ENCODE measurements at regions not wholly inside any gene's neighbourhood (a gene's known extent, or its start where the extent isn't known, plus 50 kb on each side); places are given as distances from the start of the nearest gene placed in this dataset.

DNA sequence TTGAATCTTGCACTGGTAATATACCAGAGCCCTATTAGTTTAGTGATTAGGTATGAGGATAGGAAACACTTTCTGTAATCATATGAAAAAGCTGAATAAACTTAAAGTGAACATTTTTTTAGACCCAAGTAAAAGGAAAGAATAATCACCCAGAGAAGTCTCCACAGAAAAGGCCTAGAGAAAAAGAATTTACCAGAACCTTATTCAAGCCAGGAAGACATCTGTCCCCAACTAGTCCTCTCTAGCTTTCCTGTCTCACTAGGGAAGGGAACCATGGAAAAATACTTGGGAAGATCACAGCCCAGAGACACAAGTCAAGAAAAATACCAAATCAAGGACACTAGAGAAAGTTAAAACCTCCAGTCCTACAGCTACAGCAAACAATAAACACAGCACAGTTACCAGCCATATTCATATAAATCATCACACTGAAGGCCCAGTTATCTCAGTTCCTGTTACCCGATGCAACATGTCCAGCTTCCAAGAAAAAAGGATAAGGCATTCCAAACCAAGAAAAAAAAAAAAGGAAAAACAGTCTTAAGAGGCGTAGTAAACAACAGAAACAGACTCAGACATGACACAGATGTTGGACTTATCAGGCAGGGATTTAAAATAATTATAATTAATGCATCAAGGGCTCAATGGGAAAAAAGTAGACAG, 461.5 kb downstream of the IRS1 start:
- TF ChIP-seq ZNF331 (CRISPR knock-in tag; IDR thresholded peaks at IDR 0.05; ENCODE audit: low read depth) (no peak), CREB1 (CRISPR knock-in tag; IDR thresholded peaks at IDR 0.05; ENCODE audit: low read depth) (no peak), STAT1 (IDR thresholded peaks at IDR 0.05; ENCODE audit: unreplicated experiment) (no peak), EZH2 (IDR thresholded peaks at IDR 0.05; ENCODE audit: low read depth, unreplicated experiment) (no peak)
- TF ChIP-seq, protein P1, sequence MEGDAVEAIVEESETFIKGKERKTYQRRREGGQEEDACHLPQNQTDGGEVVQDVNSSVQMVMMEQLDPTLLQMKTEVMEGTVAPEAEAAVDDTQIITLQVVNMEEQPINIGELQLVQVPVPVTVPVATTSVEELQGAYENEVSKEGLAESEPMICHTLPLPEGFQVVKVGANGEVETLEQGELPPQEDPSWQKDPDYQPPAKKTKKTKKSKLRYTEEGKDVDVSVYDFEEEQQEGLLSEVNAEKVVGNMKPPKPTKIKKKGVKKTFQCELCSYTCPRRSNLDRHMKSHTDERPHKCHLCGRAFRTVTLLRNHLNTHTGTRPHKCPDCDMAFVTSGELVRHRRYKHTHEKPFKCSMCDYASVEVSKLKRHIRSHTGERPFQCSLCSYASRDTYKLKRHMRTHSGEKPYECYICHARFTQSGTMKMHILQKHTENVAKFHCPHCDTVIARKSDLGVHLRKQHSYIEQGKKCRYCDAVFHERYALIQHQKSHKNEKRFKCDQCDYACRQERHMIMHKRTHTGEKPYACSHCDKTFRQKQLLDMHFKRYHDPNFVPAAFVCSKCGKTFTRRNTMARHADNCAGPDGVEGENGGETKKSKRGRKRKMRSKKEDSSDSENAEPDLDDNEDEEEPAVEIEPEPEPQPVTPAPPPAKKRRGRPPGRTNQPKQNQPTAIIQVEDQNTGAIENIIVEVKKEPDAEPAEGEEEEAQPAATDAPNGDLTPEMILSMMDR (conservative IDR thresholded peaks at IDR 0.05; ENCODE audit: low read depth in 2 of 2): no peak

DNA sequence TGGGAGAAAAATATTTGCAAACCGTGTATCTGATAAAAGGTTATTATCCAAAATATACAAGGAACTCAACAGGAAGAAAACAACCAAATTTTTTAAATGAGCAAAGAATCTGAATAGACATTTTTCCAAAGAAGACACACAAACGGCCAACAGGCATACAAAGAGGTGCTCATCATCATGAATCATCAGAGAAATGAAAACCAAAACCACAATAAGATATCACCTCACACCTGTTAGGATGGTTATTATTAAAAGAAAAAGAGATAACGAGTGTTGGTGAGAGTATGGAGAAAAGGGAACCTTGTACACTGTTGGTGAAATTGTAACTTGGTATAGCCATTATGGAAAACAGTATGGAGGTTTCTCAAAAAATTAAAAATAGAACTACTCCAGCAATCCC, 463.3 kb downstream of the IRS1 start:
- no peak overlapping the region for H3K4me3 Mint-ChIP-seq
- H3K27ac Mint-ChIP-seq: no peak overlapping the region

More for the DNA sequence above, 461.5 kb downstream of the IRS1 start:
- Mint-ChIP-seq H3K4me1 (peaks cover 3% of the 10 kb centered on the region; the same call in 1 of the 3 replicates), H3K27ac (peak overlapping the region; percentile 60), H3K4me3 (no peak overlapping the region), H3K27me3 (ENCODE audit: insufficient read depth, low read depth, poor library complexity) (no peaks in the 10 kb centered on the region), H3K36me3 (ENCODE audit: low read depth) (no peaks in the 10 kb centered on the region), H3K9me3 (no peaks in the 10 kb centered on the region)
- no peaks in the 10 kb centered on the region for H4K20me1 ChIP-seq (replicated peaks; ENCODE audit: insufficient read depth)
- no peak overlapping the region for H2AFZ ChIP-seq
- H3K27me3 ChIP-seq (ENCODE audit: insufficient read depth): no peaks in the 10 kb centered on the region
- ATAC-seq (no peak), DNase-seq (ENCODE audit: low spot score) (no peak)
- no peak overlapping the region for H3K4me3 ChIP-seq
- H3F3A ChIP-seq (replicated peaks; ENCODE audit: low read depth): no peaks in the 10 kb centered on the region
- H3K4me2 ChIP-seq: no peak overlapping the region
- no peaks in the 10 kb centered on the region for H3K36me3 ChIP-seq (ENCODE audit: insufficient read depth)
- H3K27ac ChIP-seq (ENCODE audit: low read depth): no peak overlapping the region
- peaks cover 4% of the 10 kb centered on the region; the same call in 1 of the 2 replicates for H3K4me1 ChIP-seq (ENCODE audit: insufficient read depth)
- H3K79me2 ChIP-seq (replicated peaks; ENCODE audit: insufficient read depth): no peaks in the 10 kb centered on the region
- H3K9me2 ChIP-seq (ENCODE audit: insufficient read depth): no peaks in the 10 kb centered on the region

More for the DNA sequence above, 463.3 kb downstream of the IRS1 start:
- Histone ChIP-seq H3K4me2 (no peak overlapping the region), H2AFZ (no peak overlapping the region), H3K4me3 (no peak overlapping the region), H4K20me1 (replicated peaks; ENCODE audit: insufficient read depth) (no peaks in the 10 kb centered on the region), H3K9me2 (ENCODE audit: insufficient read depth) (no peaks in the 10 kb centered on the region), H3K79me2 (replicated peaks; ENCODE audit: insufficient read depth) (no peaks in the 10 kb centered on the region), H3K27me3 (ENCODE audit: insufficient read depth) (no peaks in the 10 kb centered on the region), H3F3A (replicated peaks; ENCODE audit: low read depth) (no peaks in the 10 kb centered on the region), H3K4me1 (ENCODE audit: insufficient read depth) (no peaks in the 10 kb centered on the region), H3K36me3 (ENCODE audit: insufficient read depth) (no peaks in the 10 kb centered on the region), H3K27ac (ENCODE audit: low read depth) (no peak overlapping the region)
- no peaks in the 10 kb centered on the region for H3K9me3 Mint-ChIP-seq
- no peaks in the 10 kb centered on the region for H3K36me3 Mint-ChIP-seq (ENCODE audit: low read depth)
- H3K27me3 Mint-ChIP-seq (ENCODE audit: insufficient read depth, low read depth, poor library complexity): no peaks in the 10 kb centered on the region
- DNase-seq (ENCODE audit: low spot score) (no peak), ATAC-seq (no peak)
- no peaks in the 10 kb centered on the region for H3K4me1 Mint-ChIP-seq
- no peak for TF ChIP-seq EZH2 (IDR thresholded peaks at IDR 0.05; ENCODE audit: low read depth, unreplicated experiment)
- TF ChIP-seq, protein P2, sequence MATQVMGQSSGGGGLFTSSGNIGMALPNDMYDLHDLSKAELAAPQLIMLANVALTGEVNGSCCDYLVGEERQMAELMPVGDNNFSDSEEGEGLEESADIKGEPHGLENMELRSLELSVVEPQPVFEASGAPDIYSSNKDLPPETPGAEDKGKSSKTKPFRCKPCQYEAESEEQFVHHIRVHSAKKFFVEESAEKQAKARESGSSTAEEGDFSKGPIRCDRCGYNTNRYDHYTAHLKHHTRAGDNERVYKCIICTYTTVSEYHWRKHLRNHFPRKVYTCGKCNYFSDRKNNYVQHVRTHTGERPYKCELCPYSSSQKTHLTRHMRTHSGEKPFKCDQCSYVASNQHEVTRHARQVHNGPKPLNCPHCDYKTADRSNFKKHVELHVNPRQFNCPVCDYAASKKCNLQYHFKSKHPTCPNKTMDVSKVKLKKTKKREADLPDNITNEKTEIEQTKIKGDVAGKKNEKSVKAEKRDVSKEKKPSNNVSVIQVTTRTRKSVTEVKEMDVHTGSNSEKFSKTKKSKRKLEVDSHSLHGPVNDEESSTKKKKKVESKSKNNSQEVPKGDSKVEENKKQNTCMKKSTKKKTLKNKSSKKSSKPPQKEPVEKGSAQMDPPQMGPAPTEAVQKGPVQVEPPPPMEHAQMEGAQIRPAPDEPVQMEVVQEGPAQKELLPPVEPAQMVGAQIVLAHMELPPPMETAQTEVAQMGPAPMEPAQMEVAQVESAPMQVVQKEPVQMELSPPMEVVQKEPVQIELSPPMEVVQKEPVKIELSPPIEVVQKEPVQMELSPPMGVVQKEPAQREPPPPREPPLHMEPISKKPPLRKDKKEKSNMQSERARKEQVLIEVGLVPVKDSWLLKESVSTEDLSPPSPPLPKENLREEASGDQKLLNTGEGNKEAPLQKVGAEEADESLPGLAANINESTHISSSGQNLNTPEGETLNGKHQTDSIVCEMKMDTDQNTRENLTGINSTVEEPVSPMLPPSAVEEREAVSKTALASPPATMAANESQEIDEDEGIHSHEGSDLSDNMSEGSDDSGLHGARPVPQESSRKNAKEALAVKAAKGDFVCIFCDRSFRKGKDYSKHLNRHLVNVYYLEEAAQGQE (IDR thresholded peaks at IDR 0.05; ENCODE audit: unreplicated experiment): no peak
- TF ChIP-seq ZNF331 (CRISPR knock-in tag; IDR thresholded peaks at IDR 0.05; ENCODE audit: low read depth): no peak
- no peak for TF ChIP-seq JUNB (IDR thresholded peaks at IDR 0.05; ENCODE audit: unreplicated experiment)
- TF ChIP-seq STAT1 (IDR thresholded peaks at IDR 0.05; ENCODE audit: unreplicated experiment): no peak
